Stomach smooth muscle (tissue), 2 donors: ENCODE measurements at regions not wholly inside any gene's neighbourhood (a gene's known extent, or its start where the extent isn't known, plus 50 kb on each side); places are given as distances from the start of the nearest gene placed in this dataset.

Experiments
- H3K27ac ChIP-seq: one replicate; pipeline ENCODE4 v1.7.0; 2013; ENCODE audit warnings: mild to moderate bottlenecking, low read length, inconsistent platforms
- H3K27me3 ChIP-seq, 2 donors: one replicate each; pipeline ENCODE4 v1.7.0; 2013; ENCODE audit warnings: low read length in 2 of 2; ENCODE audit not compliant: insufficient read depth in 2 of 2, control insufficient read depth in 1 of 2
- H3K36me3 ChIP-seq, 2 donors: one replicate each; pipeline ENCODE4 v1.7.0; 2013; ENCODE audit warnings: low read length in 2 of 2; ENCODE audit not compliant: control insufficient read depth in 2 of 2, insufficient read depth in 2 of 2
- H3K4me1 ChIP-seq: one replicate; pipeline ENCODE4 v1.7.0; 2013; ENCODE audit warnings: low read length; ENCODE audit not compliant: control insufficient read depth, insufficient read depth
- H3K4me3 ChIP-seq, 2 donors: one replicate each; pipeline ENCODE4 v1.7.0; 2013; ENCODE audit warnings: low read length in 2 of 2
- H3K9ac ChIP-seq, 2 donors: one replicate each; pipeline ENCODE4 v1.7.0; 2013; ENCODE audit warnings: low read length in 2 of 2, mild to moderate bottlenecking in 1 of 2
- H3K9me3 ChIP-seq, 2 donors: one replicate each; pipeline ENCODE4 v1.7.0; 2013; ENCODE audit warnings: low read length in 2 of 2; ENCODE audit not compliant: control insufficient read depth in 2 of 2
- donor health status: healthy.
- donor health status: Pancreatic carcinoma.

GRCh38 chr3:150312018-150312657, 96.0 kb upstream of the TSC22D2 start:
- Histone ChIP-seq H3K4me1 (no peaks in the 10 kb centered on the region), H3K9ac (no peak overlapping the region), H3K9me3 (no peaks in the 10 kb centered on the region), H3K27me3 (no peaks in the 10 kb centered on the region), H3K27ac (no peak overlapping the region), H3K4me3 (no peak overlapping the region), H3K36me3 (no peaks in the 10 kb centered on the region)

GRCh38 chr3:150311156-150311555, 96.9 kb upstream of the TSC22D2 start:
- no peaks in the 10 kb centered on the region for H3K4me1 ChIP-seq
- no peaks in the 10 kb centered on the region for H3K36me3 ChIP-seq
- H3K27ac ChIP-seq = no peak overlapping the region
- no peaks in the 10 kb centered on the region for H3K9me3 ChIP-seq
- no peaks in the 10 kb centered on the region for H3K27me3 ChIP-seq
- H3K4me3 ChIP-seq = no peak overlapping the region
- no peak overlapping the region for H3K9ac ChIP-seq

- no peak overlapping the region for H3K9ac ChIP-seq
Measured at GRCh38 chr3:150309557-150309956, 98.5 kb upstream of the TSC22D2 start.

GRCh38 chr3:150309257-150309542, 98.9 kb upstream of the TSC22D2 start:
- Histone ChIP-seq H3K9me3 (no peaks in the 10 kb centered on the region), H3K4me1 (no peaks in the 10 kb centered on the region), H3K27ac (no peak overlapping the region), H3K27me3 (no peaks in the 10 kb centered on the region), H3K36me3 (no peaks in the 10 kb centered on the region), H3K9ac (no peak overlapping the region), H3K4me3 (no peak overlapping the region)

More at GRCh38 chr3:150309557-150309956, 98.5 kb upstream of the TSC22D2 start:
- no peaks in the 10 kb centered on the region for H3K27me3 ChIP-seq
- H3K27ac ChIP-seq = no peak overlapping the region
- H3K4me1 ChIP-seq = no peaks in the 10 kb centered on the region
- no peaks in the 10 kb centered on the region for H3K9me3 ChIP-seq
- no peaks in the 10 kb centered on the region for H3K36me3 ChIP-seq
- no peak overlapping the region for H3K4me3 ChIP-seq

GRCh38 chr3:150308481-150309256, 99.4 kb upstream of the TSC22D2 start:
- H3K27ac ChIP-seq = no peak overlapping the region
- H3K9me3 ChIP-seq = no peaks in the 10 kb centered on the region
- no peak overlapping the region for H3K4me3 ChIP-seq
- H3K4me1 ChIP-seq = no peaks in the 10 kb centered on the region
- H3K9ac ChIP-seq = no peak overlapping the region
- H3K27me3 ChIP-seq = no peaks in the 10 kb centered on the region
- H3K36me3 ChIP-seq = no peaks in the 10 kb centered on the region

GRCh38 chr3:150308037-150308319, 100.1 kb upstream of the TSC22D2 start:
- Histone ChIP-seq H3K4me1 (no peaks in the 10 kb centered on the region), H3K9me3 (no peaks in the 10 kb centered on the region), H3K4me3 (no peak overlapping the region), H3K9ac (no peak overlapping the region), H3K27me3 (no peaks in the 10 kb centered on the region), H3K36me3 (no peaks in the 10 kb centered on the region), H3K27ac (peak overlapping the region; percentile 38)

- no peaks in the 10 kb centered on the region for H3K27me3 ChIP-seq
- peak overlapping the region; percentile 38 for H3K27ac ChIP-seq
- H3K4me1 ChIP-seq = no peaks in the 10 kb centered on the region
- H3K9ac ChIP-seq = no peak overlapping the region
- H3K4me3 ChIP-seq = no peak overlapping the region
- H3K36me3 ChIP-seq = no peaks in the 10 kb centered on the region
- H3K9me3 ChIP-seq = no peaks in the 10 kb centered on the region
Measured at GRCh38 chr3:150307311-150308036, 100.6 kb upstream of the TSC22D2 start.

GRCh38 chr3:150306906-150307305, 101.2 kb upstream of the TSC22D2 start:
- H3K27ac ChIP-seq = no peak overlapping the region
- H3K36me3 ChIP-seq = no peaks in the 10 kb centered on the region
- H3K9ac ChIP-seq = no peak overlapping the region
- no peaks in the 10 kb centered on the region for H3K9me3 ChIP-seq
- H3K27me3 ChIP-seq = no peaks in the 10 kb centered on the region
- H3K4me1 ChIP-seq = no peaks in the 10 kb centered on the region
- H3K4me3 ChIP-seq = no peak overlapping the region

GRCh38 chr3:150306083-150306482, 102.0 kb upstream of the TSC22D2 start:
- Histone ChIP-seq H3K27ac (no peak overlapping the region), H3K9me3 (no peaks in the 10 kb centered on the region), H3K9ac (no peak overlapping the region), H3K27me3 (no peaks in the 10 kb centered on the region), H3K4me3 (no peak overlapping the region), H3K36me3 (no peaks in the 10 kb centered on the region), H3K4me1 (no peaks in the 10 kb centered on the region)

- H3K36me3 ChIP-seq = no peaks in the 10 kb centered on the region
- H3K27me3 ChIP-seq = no peaks in the 10 kb centered on the region
- no peaks in the 10 kb centered on the region for H3K4me1 ChIP-seq
- H3K9me3 ChIP-seq = no peaks in the 10 kb centered on the region
- no peak overlapping the region for H3K27ac ChIP-seq
- no peak overlapping the region for H3K9ac ChIP-seq
- no peak overlapping the region for H3K4me3 ChIP-seq
Measured at GRCh38 chr3:150303768-150304167, 104.3 kb upstream of the TSC22D2 start.

- no peaks in the 10 kb centered on the region for H3K27me3 ChIP-seq
- no peak overlapping the region for H3K27ac ChIP-seq
- H3K4me3 ChIP-seq = no peak overlapping the region
- no peak overlapping the region for H3K9ac ChIP-seq
- H3K36me3 ChIP-seq = no peaks in the 10 kb centered on the region
- no peaks in the 10 kb centered on the region for H3K4me1 ChIP-seq
- H3K9me3 ChIP-seq = no peaks in the 10 kb centered on the region
Measured at GRCh38 chr3:150302246-150302645, 105.9 kb upstream of the TSC22D2 start.
